H1 (cell line): ENCODE measurements at regions not wholly inside any gene's neighbourhood (a gene's known extent, or its start where the extent isn't known, plus 50 kb on each side); places are given as distances from the start of the nearest gene placed in this dataset.

Experiments used
- ASH2L ChIP-seq: fragments of 200-600, 300-600 bp; sonication (generic); IDR thresholded peaks from one replicate; pipeline ENCODE4 v1.7.1; 2017; ENCODE audit warnings: low read length
- BRCA1 ChIP-seq: IDR thresholded peaks from 2 replicates; pipeline ENCODE4 v1.6.1; 2012; ENCODE audit warnings: low read depth, low read length, improper control_type of control experiment
- CBX5 ChIP-seq: fragments of 300-800, 300-1000 bp; sonication (generic); IDR thresholded peaks from 2 replicates; pipeline ENCODE4 v1.7.1; 2016; ENCODE audit warnings: antibody characterized with exemption, low read length, low read depth
- CHD7 ChIP-seq: fragments of 300-600 bp; sonication (generic); IDR thresholded peaks from 2 replicates; pipeline ENCODE4 v1.7.1; 2012; ENCODE audit warnings: low read length, moderate library complexity, mild to moderate bottlenecking, inconsistent platforms; ENCODE audit not compliant: insufficient replicate concordance
- CTBP2 ChIP-seq: IDR thresholded peaks from 2 replicates; pipeline ENCODE4 v1.7.0; 2011; ENCODE audit warnings: borderline replicate concordance, mild to moderate bottlenecking, moderate library complexity, mixed read lengths, low read length; ENCODE audit not compliant: insufficient read depth, insufficient read length
- JUN ChIP-seq: IDR thresholded peaks from 2 replicates; pipeline ENCODE4 v1.6.1; 2011; ENCODE audit warnings: low read depth, mild to moderate bottlenecking, improper control_type of control experiment, low read length
- KDM4A ChIP-seq: IDR thresholded peaks from one replicate; pipeline ENCODE4 v1.7.1; 2012; ENCODE audit warnings: low read depth, mild to moderate bottlenecking, moderate library complexity, low read length, inconsistent platforms; ENCODE audit not compliant: severe bottlenecking
- KDM5A ChIP-seq: fragments of 200-600 bp; IDR thresholded peaks from 2 replicates; pipeline ENCODE4 v1.7.1; 2012; ENCODE audit warnings: mild to moderate bottlenecking, low read length, inconsistent platforms, mixed read lengths
- POLR2A ChIP-seq, 2 experiments: IDR thresholded peaks; 1 replicate in 1 of 2; 2 replicates in 1 of 2; pipeline ENCODE4 v1.6.1; 2011; ENCODE audit warnings: low read depth in 2 of 2, low read length in 2 of 2, mild to moderate bottlenecking in 2 of 2; ENCODE audit errors: control extremely low read depth in 1 of 2
- SP4 ChIP-seq: IDR thresholded peaks from 2 replicates; pipeline ENCODE4 v1.6.1; 2012; ENCODE audit warnings: low read length, inconsistent platforms
- TAF7 ChIP-seq: optimal IDR thresholded peaks from 2 replicates; pipeline ENCODE3; 2011; ENCODE audit warnings: low read depth, mild to moderate bottlenecking, inconsistent platforms, low read length, moderate library complexity, borderline replicate concordance

- TF ChIP-seq CHD7: no peak
- no peak for TF ChIP-seq JUN
- no peak for TF ChIP-seq SP4
- TF ChIP-seq KDM4A: no peak
- TF ChIP-seq ASH2L: no peak
- no peak for TF ChIP-seq POLR2A (IDR thresholded peaks at IDR 0.05; ENCODE audit: control extremely low read depth in 1 of 2, low read depth in 2 of 2, low read length in 2 of 2)
- TF ChIP-seq CTBP2: no peak
- no peak for TF ChIP-seq TAF7
- TF ChIP-seq KDM5A: no peak
- TF ChIP-seq BRCA1: no peak
- TF ChIP-seq CBX5: no peak
These were observed 83.2 kb upstream of the NREP start (continued) for GRCh38 chr5:111840036-111840674.
